Neural cell (in vitro differentiated cells): ENCODE measurements at regions not wholly inside any gene's neighbourhood (a gene's known extent, or its start where the extent isn't known, plus 50 kb on each side); places are given as distances from the start of the nearest gene placed in this dataset.
A peak's percentile ranks its signal among the peaks of the same experiment; 100 is the strongest.

Experiments
- H2AFZ ChIP-seq: fragments of 200-600, 300-800 bp; sonication (generic), shearing (Covaris generic); 2 replicates; pipeline ENCODE4 v1.6.0; 2014; ENCODE audit warnings: low read depth, mild to moderate bottlenecking, antibody characterized with exemption, low read length, moderate library complexity
- H3F3A ChIP-seq: fragments of 200-600 bp; shearing (Covaris generic); 2 replicates; pipeline ENCODE4 v1.6.1; 2016; ENCODE audit warnings: mild to moderate bottlenecking, moderate library complexity, mixed read lengths, antibody characterized with exemption, low read length; ENCODE audit not compliant: insufficient read depth, poor library complexity, severe bottlenecking
- H3K27ac ChIP-seq: fragments of 200-600, 300-800 bp; sonication (generic), shearing (Covaris generic); 2 replicates; pipeline ENCODE4 v1.5.1; 2014; ENCODE audit warnings: mild to moderate bottlenecking, low read length, moderate library complexity
- H3K27me3 ChIP-seq: fragments of 300-800, 200-600 bp; sonication (generic), shearing (Covaris generic); 2 replicates; pipeline ENCODE4 v1.6.0; 2014; ENCODE audit warnings: mild to moderate bottlenecking, low read depth, low read length, moderate library complexity; ENCODE audit not compliant: insufficient read depth
- H3K36me3 ChIP-seq: fragments of 300-800, 200-600 bp; sonication (generic), shearing (Covaris generic); 2 replicates; pipeline ENCODE4 v1.5.1; 2014; ENCODE audit warnings: mild to moderate bottlenecking, antibody characterized with exemption, low read length, moderate library complexity; ENCODE audit not compliant: insufficient read depth
- H3K4me2 ChIP-seq: fragments of 300-800, 200-600 bp; sonication (generic), shearing (Covaris generic); 2 replicates; pipeline ENCODE4 v1.6.0; 2014; ENCODE audit warnings: mild to moderate bottlenecking, low read length
- H3K4me3 ChIP-seq: fragments of 300-800, 200-600 bp; sonication (generic), shearing (Covaris generic); 2 replicates; pipeline ENCODE4 v1.5.1; 2014; ENCODE audit warnings: mild to moderate bottlenecking, low read length, moderate library complexity
- H3K79me2 ChIP-seq: fragments of 200-600 bp; shearing (Covaris generic); replicated peaks from 2 replicates; pipeline ENCODE4 v1.6.0; 2014; ENCODE audit warnings: mild to moderate bottlenecking, low read length, moderate library complexity; ENCODE audit not compliant: insufficient read depth
- H3K9ac ChIP-seq: fragments of 300-800, 200-600 bp; sonication (generic), shearing (Covaris generic); 2 replicates; pipeline ENCODE4 v1.6.1; 2016; ENCODE audit warnings: mild to moderate bottlenecking, low read length, mixed read lengths
- H3K9me2 ChIP-seq: fragments of 200-600 bp; shearing (Covaris generic); 2 replicates; pipeline ENCODE4 v1.6.1; 2016; ENCODE audit warnings: mild to moderate bottlenecking, low read length, mixed read lengths; ENCODE audit not compliant: insufficient read depth
- H3K9me3 ChIP-seq: fragments of 200-600, 300-800 bp; sonication (generic), shearing (Covaris generic); 2 replicates; pipeline ENCODE4 v1.6.1; 2016; ENCODE audit warnings: mild to moderate bottlenecking, mixed run types, low read length, moderate library complexity, mixed read lengths
- H4K20me1 ChIP-seq: fragments of 200-600 bp; shearing (Covaris generic); 2 replicates; pipeline ENCODE4 v1.6.1; 2016; ENCODE audit warnings: mild to moderate bottlenecking, mixed run types; ENCODE audit not compliant: insufficient read depth
- CTCF ChIP-seq: fragments of 450-650 bp; IDR thresholded peaks from 2 replicates; pipeline ENCODE4 v1.5.1; 2014; ENCODE audit warnings: antibody characterized with exemption, mild to moderate bottlenecking, moderate library complexity; ENCODE audit not compliant: poor library complexity, severe bottlenecking
- EP300 ChIP-seq: fragments of 450-650 bp; conservative IDR thresholded peaks from 2 replicates; pipeline ENCODE4 v1.6.1; 2014; ENCODE audit warnings: antibody characterized with exemption, mild to moderate bottlenecking, moderate library complexity; ENCODE audit not compliant: poor library complexity, severe bottlenecking
- EZH2 ChIP-seq: fragments of 200-600, 300-800 bp; shearing (Covaris generic), sonication (generic); IDR thresholded peaks from 2 replicates; pipeline ENCODE4 v1.6.1; 2014; ENCODE audit warnings: antibody characterized with exemption, low read length, borderline replicate concordance, mild to moderate bottlenecking; ENCODE audit not compliant: insufficient read depth, poor library complexity, severe bottlenecking
- MXI1 ChIP-seq: fragments of 450-650 bp; conservative IDR thresholded peaks from 2 replicates; pipeline ENCODE4 v1.6.1; 2014; ENCODE audit warnings: antibody characterized with exemption, mild to moderate bottlenecking; ENCODE audit not compliant: poor library complexity, severe bottlenecking
- POLR2AphosphoS5 ChIP-seq: IDR thresholded peaks from 2 replicates; pipeline ENCODE4 v1.6.1; 2012
- RAD21 ChIP-seq: fragments of 450-650 bp; conservative IDR thresholded peaks from 2 replicates; pipeline ENCODE4 v1.6.1; 2014; ENCODE audit warnings: antibody characterized with exemption, mild to moderate bottlenecking, moderate library complexity
- REST ChIP-seq: IDR thresholded peaks from 2 replicates; pipeline ENCODE4 v1.6.1; 2012; ENCODE audit warnings: borderline replicate concordance
- SMC3 ChIP-seq: fragments of 450-650 bp; conservative IDR thresholded peaks from 2 replicates; pipeline ENCODE4 v1.6.1; 2014; ENCODE audit warnings: antibody characterized with exemption, mild to moderate bottlenecking, moderate library complexity; ENCODE audit not compliant: poor library complexity
- TAF1 ChIP-seq: IDR thresholded peaks from 2 replicates; pipeline ENCODE4 v1.6.1; 2012; ENCODE audit warnings: low read depth

- TF ChIP-seq SMC3 (no peak), REST (peak; percentile 21), MXI1 (no peak)
- no peak overlapping the region for H2AFZ ChIP-seq
- peak overlapping the region; percentile 51 for H3K27ac ChIP-seq
Measured at GRCh38 chr2:76280686-76281085, 570.0 kb upstream of the GCFC2 start.

GRCh38 chr2:76279142-76279541 is 568.4 kb upstream of the GCFC2 start:
- Histone ChIP-seq H3K4me2 (no peak overlapping the region), H3K9me2 (no peaks in the 10 kb centered on the region), H3K27me3 (no peaks in the 10 kb centered on the region), H4K20me1 (no peaks in the 10 kb centered on the region), H2AFZ (no peak overlapping the region), H3K79me2 (no peaks in the 10 kb centered on the region), H3K27ac (no peak overlapping the region), H3K4me3 (no peak overlapping the region), H3K9ac (no peak overlapping the region), H3F3A (peaks cover 3% of the 10 kb centered on the region), H3K9me3 (no peaks in the 10 kb centered on the region), H3K36me3 (no peaks in the 10 kb centered on the region)
- TF ChIP-seq EZH2 (no peak), REST (no peak), CTCF (no peak), POLR2AphosphoS5 (no peak), MXI1 (no peak), TAF1 (no peak), SMC3 (no peak), RAD21 (no peak), EP300 (no peak)

More at GRCh38 chr2:76280686-76281085, 570.0 kb upstream of the GCFC2 start:
- H3F3A ChIP-seq: peaks cover 3% of the 10 kb centered on the region
- H4K20me1 ChIP-seq: no peaks in the 10 kb centered on the region
- H3K79me2 ChIP-seq: no peaks in the 10 kb centered on the region
- H3K9me3 ChIP-seq: no peaks in the 10 kb centered on the region
- H3K9ac ChIP-seq: no peak overlapping the region
- H3K9me2 ChIP-seq: no peaks in the 10 kb centered on the region
- H3K4me3 ChIP-seq: no peak overlapping the region
- no peak overlapping the region for H3K4me2 ChIP-seq
- H3K36me3 ChIP-seq: no peaks in the 10 kb centered on the region
- no peaks in the 10 kb centered on the region for H3K27me3 ChIP-seq
